SK-N-SH (cell line): ENCODE measurements at regions not wholly inside any gene's neighbourhood (a gene's known extent, or its start where the extent isn't known, plus 50 kb on each side); places are given as distances from the start of the nearest gene placed in this dataset.

Source experiments
- CTCF ChIA-PET: fragments of 300-600, 350-600 bp; formaldehyde crosslinking; extraction: SDS; loops from one replicate; lab custom pipeline; 2021; lab: Yijun Ruan, JAX
- POLR2A ChIA-PET: fragments of 350-600 bp; sonication (Branson Sonifier 250); formaldehyde crosslinking; extraction: SDS; loops from one replicate; lab custom pipeline; 2020; ENCODE audit warnings: antibody characterized with exemption, inconsistent platforms; lab: Yijun Ruan, JAX
- DNase-seq: peaks from one replicate; pipeline ENCODE4 v3.0.0; 2012
- H2AFZ ChIP-seq: fragments of 200-600 bp; sonication (generic); 2 replicates; pipeline ENCODE4 v1.8.1; 2016; ENCODE audit warnings: antibody characterized with exemption, mild to moderate bottlenecking, low read depth
- H3F3A ChIP-seq: fragments of 200-600 bp; sonication (generic); replicated peaks from 2 replicates; pipeline ENCODE3; 2016; ENCODE audit warnings: antibody characterized with exemption, mild to moderate bottlenecking; ENCODE audit not compliant: insufficient read depth
- H3K27ac ChIP-seq, 2 experiments: fragments of 200-500 bp in 1 of 2; fragments of 200-600 bp in 1 of 2; sonication (Bioruptor generic) in 1 of 2; sonication (generic), shearing (Covaris generic) in 1 of 2; 2 replicates each; pipeline versions ENCODE4 v1.5.1 to v1.6.1; 2014 to 2016; ENCODE audit warnings: low read depth in 2 of 2, inconsistent platforms in 1 of 2, low read length in 1 of 2, mild to moderate bottlenecking in 1 of 2, mixed read lengths in 1 of 2
- H3K27me3 ChIP-seq: fragments of 200-600 bp; sonication (generic), shearing (Covaris generic); 2 replicates; pipeline ENCODE4 v1.6.1; 2016; ENCODE audit warnings: mixed run types; ENCODE audit not compliant: insufficient read depth
- H3K36me3 ChIP-seq, 2 experiments: fragments of 200-500 bp in 1 of 2; fragments of 200-600 bp in 1 of 2; sonication (Bioruptor generic) in 1 of 2; sonication (generic) in 1 of 2; replicated peaks in 1 of 2; 2 replicates each; pipeline versions ENCODE3 to v1.5.1; 2014 to 2016; ENCODE audit warnings: low read length in 1 of 2, mild to moderate bottlenecking in 1 of 2; ENCODE audit not compliant: insufficient read depth in 2 of 2, control insufficient read depth in 1 of 2
- H3K4me1 ChIP-seq, 2 experiments: fragments of 200-500 bp in 1 of 2; fragments of 200-600 bp in 1 of 2; sonication (Bioruptor generic) in 1 of 2; sonication (generic), shearing (Covaris generic) in 1 of 2; 2 replicates each; pipeline versions ENCODE4 v1.5.1 to v1.6.1; 2014 to 2016; ENCODE audit warnings: low read depth in 1 of 2, low read length in 1 of 2, mixed run types in 1 of 2; ENCODE audit not compliant: insufficient read depth in 2 of 2, control insufficient read depth in 1 of 2
- H3K4me2 ChIP-seq: fragments of 200-600 bp; sonication (generic), shearing (Covaris generic); 2 replicates; pipeline ENCODE4 v1.6.1; 2017; ENCODE audit warnings: mixed run types
- H3K4me3 ChIP-seq, 2 experiments: fragments of 200-500 bp in 1 of 2; fragments of 200-600 bp in 1 of 2; sonication (Bioruptor generic) in 1 of 2; sonication (generic), shearing (Covaris generic) in 1 of 2; 2 replicates each; pipeline versions ENCODE4 v1.5.1 to v1.8.1; 2014 to 2016; ENCODE audit warnings: low read depth in 2 of 2, inconsistent platforms in 1 of 2, low read length in 1 of 2, mild to moderate bottlenecking in 1 of 2, mixed read lengths in 1 of 2, moderate library complexity in 1 of 2
- H3K79me2 ChIP-seq: fragments of 200-600 bp; sonication (generic); 2 replicates; pipeline ENCODE4 v1.8.1; 2017; ENCODE audit warnings: mild to moderate bottlenecking; ENCODE audit not compliant: insufficient read depth
- H3K9ac ChIP-seq: fragments of 200-600 bp; sonication (generic); 2 replicates; pipeline ENCODE4 v1.6.1; 2017; ENCODE audit warnings: mixed run types
- H3K9me2 ChIP-seq: fragments of 200-600 bp; sonication (generic); 2 replicates; pipeline ENCODE4 v1.6.1; 2017; ENCODE audit warnings: mixed run types
- H3K9me3 ChIP-seq: fragments of 200-600 bp; sonication (generic); 2 replicates; pipeline ENCODE4 v1.6.1; 2017; ENCODE audit warnings: mixed run types, mild to moderate bottlenecking, moderate library complexity
- H4K20me1 ChIP-seq: fragments of 200-600 bp; sonication (generic); 2 replicates; pipeline ENCODE4 v1.6.1; 2017; ENCODE audit warnings: mild to moderate bottlenecking, mixed run types; ENCODE audit not compliant: insufficient read depth
- ELF1 ChIP-seq: IDR thresholded peaks from 2 replicates; pipeline ENCODE4 v1.4.0; 2012
- EP300 ChIP-seq, 2 experiments: IDR thresholded peaks; 2 replicates each; pipeline versions ENCODE4 v1.4.0 to v1.6.1; 2012; ENCODE audit warnings: borderline replicate concordance in 1 of 2, low read depth in 1 of 2, low read length in 1 of 2
- EZH2phosphoT487 ChIP-seq: fragments of 200-600 bp; sonication (generic); IDR thresholded peaks from 2 replicates; pipeline ENCODE4 v1.6.1; 2017; ENCODE audit warnings: low read depth, mixed run types, mild to moderate bottlenecking, antibody characterized with exemption, moderate library complexity, borderline replicate concordance
- FOSL2 ChIP-seq: IDR thresholded peaks from 2 replicates; pipeline ENCODE4 v1.4.0; 2012; ENCODE audit warnings: low read depth, mild to moderate bottlenecking, moderate library complexity, borderline replicate concordance
- GABPA ChIP-seq: IDR thresholded peaks from 2 replicates; pipeline ENCODE4 v1.4.0; 2012; ENCODE audit warnings: low read depth, mild to moderate bottlenecking
- JUND ChIP-seq: IDR thresholded peaks from 2 replicates; pipeline ENCODE4 v1.4.0; 2012
- MXI1 ChIP-seq: IDR thresholded peaks from 2 replicates; pipeline ENCODE4 v1.6.1; 2012; ENCODE audit warnings: mild to moderate bottlenecking, low read depth, low read length, improper control_type of control experiment
- NFIC ChIP-seq: IDR thresholded peaks from 2 replicates; pipeline ENCODE4 v1.4.0; 2012; ENCODE audit warnings: borderline replicate concordance
- NRF1 ChIP-seq: IDR thresholded peaks from 2 replicates; pipeline ENCODE4 v1.6.1; 2012; ENCODE audit warnings: low read depth, mild to moderate bottlenecking, low read length
- RAD21 ChIP-seq: IDR thresholded peaks from 2 replicates; pipeline ENCODE4 v1.6.1; 2012; ENCODE audit warnings: mild to moderate bottlenecking, low read length
- RCOR1 ChIP-seq: fragments of 150-350 bp; IDR thresholded peaks from 2 replicates; pipeline ENCODE4 v1.6.1; 2017; ENCODE audit warnings: antibody characterized with exemption, low read length
- RFX5 ChIP-seq: IDR thresholded peaks from 2 replicates; pipeline ENCODE4 v1.6.1; 2012; ENCODE audit warnings: mild to moderate bottlenecking, improper control_type of control experiment, low read length
- RXRA ChIP-seq: IDR thresholded peaks from 2 replicates; pipeline ENCODE4 v1.4.0; 2012; ENCODE audit warnings: low read depth, mild to moderate bottlenecking, borderline replicate concordance
- SIN3A ChIP-seq: IDR thresholded peaks from 2 replicates; pipeline ENCODE4 v1.6.1; 2012; ENCODE audit warnings: low read depth, mild to moderate bottlenecking, low read length, moderate library complexity, borderline replicate concordance
- TEAD4 ChIP-seq: IDR thresholded peaks from 2 replicates; pipeline ENCODE4 v1.4.0; 2012; ENCODE audit warnings: mild to moderate bottlenecking, borderline replicate concordance; ENCODE audit not compliant: insufficient read depth
- WGBS: methylation state at CpG from one replicate; pipeline ENCODE4 v1.1.6; 2017; ENCODE audit warnings: low lambda C conversion rate; 5-methylcytosine and 5-hydroxymethylcytosine counted together
- TF ChIP-seq, protein P1 (sequence below): IDR thresholded peaks from 2 replicates; pipeline ENCODE4 v1.6.1; 2012; ENCODE audit warnings: mild to moderate bottlenecking, low read depth, low read length, moderate library complexity
- TF ChIP-seq, protein P2 (sequence below): IDR thresholded peaks from 2 replicates; pipeline ENCODE4 v1.4.0; 2012; ENCODE audit warnings: low read depth, borderline replicate concordance
- TF ChIP-seq, protein P3 (sequence below): IDR thresholded peaks from 2 replicates; pipeline ENCODE4; 2012
- TF ChIP-seq, protein P4 (sequence below): IDR thresholded peaks from 2 replicates; pipeline ENCODE4 v1.4.0; 2012; ENCODE audit warnings: low read depth, borderline replicate concordance
- TF ChIP-seq, protein P5 (sequence below): fragments of 150-350 bp; IDR thresholded peaks from 2 replicates; pipeline ENCODE4 v1.6.1; 2016; ENCODE audit warnings: mild to moderate bottlenecking, low read depth, low read length

DNA sequence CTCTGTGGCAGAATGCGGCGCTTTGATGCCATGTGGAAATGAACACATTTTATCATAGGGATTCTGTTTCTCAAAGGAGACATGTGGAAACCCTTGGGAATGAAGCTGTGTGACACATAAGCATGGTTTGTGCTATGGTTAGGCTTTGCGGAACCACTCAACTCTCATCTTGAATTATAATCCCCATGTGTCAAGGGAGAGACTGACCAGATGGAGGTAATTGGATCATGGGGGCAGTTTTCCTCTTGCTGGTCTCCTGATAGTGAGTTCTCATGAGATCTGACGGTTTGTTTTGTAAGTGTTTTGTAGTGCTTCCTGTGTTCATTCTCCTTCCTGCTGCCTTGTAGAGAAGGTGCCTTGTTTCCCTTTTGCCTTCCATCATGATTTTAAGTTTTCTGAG, 1109.2 kb upstream of the ALCAM start (continued):
- TF ChIP-seq, protein P1, sequence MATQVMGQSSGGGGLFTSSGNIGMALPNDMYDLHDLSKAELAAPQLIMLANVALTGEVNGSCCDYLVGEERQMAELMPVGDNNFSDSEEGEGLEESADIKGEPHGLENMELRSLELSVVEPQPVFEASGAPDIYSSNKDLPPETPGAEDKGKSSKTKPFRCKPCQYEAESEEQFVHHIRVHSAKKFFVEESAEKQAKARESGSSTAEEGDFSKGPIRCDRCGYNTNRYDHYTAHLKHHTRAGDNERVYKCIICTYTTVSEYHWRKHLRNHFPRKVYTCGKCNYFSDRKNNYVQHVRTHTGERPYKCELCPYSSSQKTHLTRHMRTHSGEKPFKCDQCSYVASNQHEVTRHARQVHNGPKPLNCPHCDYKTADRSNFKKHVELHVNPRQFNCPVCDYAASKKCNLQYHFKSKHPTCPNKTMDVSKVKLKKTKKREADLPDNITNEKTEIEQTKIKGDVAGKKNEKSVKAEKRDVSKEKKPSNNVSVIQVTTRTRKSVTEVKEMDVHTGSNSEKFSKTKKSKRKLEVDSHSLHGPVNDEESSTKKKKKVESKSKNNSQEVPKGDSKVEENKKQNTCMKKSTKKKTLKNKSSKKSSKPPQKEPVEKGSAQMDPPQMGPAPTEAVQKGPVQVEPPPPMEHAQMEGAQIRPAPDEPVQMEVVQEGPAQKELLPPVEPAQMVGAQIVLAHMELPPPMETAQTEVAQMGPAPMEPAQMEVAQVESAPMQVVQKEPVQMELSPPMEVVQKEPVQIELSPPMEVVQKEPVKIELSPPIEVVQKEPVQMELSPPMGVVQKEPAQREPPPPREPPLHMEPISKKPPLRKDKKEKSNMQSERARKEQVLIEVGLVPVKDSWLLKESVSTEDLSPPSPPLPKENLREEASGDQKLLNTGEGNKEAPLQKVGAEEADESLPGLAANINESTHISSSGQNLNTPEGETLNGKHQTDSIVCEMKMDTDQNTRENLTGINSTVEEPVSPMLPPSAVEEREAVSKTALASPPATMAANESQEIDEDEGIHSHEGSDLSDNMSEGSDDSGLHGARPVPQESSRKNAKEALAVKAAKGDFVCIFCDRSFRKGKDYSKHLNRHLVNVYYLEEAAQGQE: no peak
- TF ChIP-seq, all 33 proteins: peak for 0

DNA sequence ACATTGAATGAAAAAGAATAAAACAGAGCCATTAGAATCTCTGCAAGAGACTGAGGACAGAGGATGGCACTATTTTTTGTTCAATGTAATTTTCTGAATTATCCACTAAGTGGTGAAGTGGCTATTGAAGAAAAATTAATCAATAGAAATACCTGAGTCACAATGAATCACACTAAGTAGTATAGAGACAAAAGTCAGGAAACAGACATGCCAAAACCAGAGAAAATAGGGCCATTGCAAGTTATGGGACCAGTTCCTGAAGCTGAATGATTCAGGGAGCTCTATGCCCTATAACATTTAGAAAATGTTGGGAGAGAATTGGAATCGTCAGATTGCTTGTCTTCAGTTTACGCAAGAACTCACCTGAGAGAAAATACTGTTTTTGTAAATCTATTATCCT, 1103.2 kb upstream of the ALCAM start:
- Histone ChIP-seq H3K79me2 (no peaks in the 10 kb centered on the region), H3K9me3 (no peaks in the 10 kb centered on the region), H3K27me3 (no peaks in the 10 kb centered on the region), H3K4me1 (no peaks in the 10 kb centered on the region), H3K27ac (no peak overlapping the region), H3K9ac (no peak overlapping the region), H4K20me1 (no peaks in the 10 kb centered on the region), H3K36me3 (no peaks in the 10 kb centered on the region), H3K9me2 (no peaks in the 10 kb centered on the region), H3F3A (no peaks in the 10 kb centered on the region), H2AFZ (no peak overlapping the region), H3K4me3 (no peak overlapping the region), H3K4me2 (no peak overlapping the region)
- 94% methylated on average over 2 of the region's 2 CpGs for WGBS
- CTCF ChIA-PET: no interaction called here
- DNase-seq: no peak
- POLR2A ChIA-PET: no interaction called here
- TF ChIP-seq EZH2phosphoT487 (no peak), JUND (no peak), NRF1 (no peak), EP300 (IDR thresholded peaks at IDR 0.05; ENCODE audit: borderline replicate concordance in 1 of 2, low read depth in 1 of 2, low read length in 1 of 2) (no peak), FOSL2 (no peak), SIN3A (no peak), RCOR1 (no peak), NFIC (no peak), GABPA (no peak), TEAD4 (no peak), MXI1 (no peak), RAD21 (no peak), ELF1 (no peak), RFX5 (no peak), RXRA (no peak)
- TF ChIP-seq, protein P2, sequence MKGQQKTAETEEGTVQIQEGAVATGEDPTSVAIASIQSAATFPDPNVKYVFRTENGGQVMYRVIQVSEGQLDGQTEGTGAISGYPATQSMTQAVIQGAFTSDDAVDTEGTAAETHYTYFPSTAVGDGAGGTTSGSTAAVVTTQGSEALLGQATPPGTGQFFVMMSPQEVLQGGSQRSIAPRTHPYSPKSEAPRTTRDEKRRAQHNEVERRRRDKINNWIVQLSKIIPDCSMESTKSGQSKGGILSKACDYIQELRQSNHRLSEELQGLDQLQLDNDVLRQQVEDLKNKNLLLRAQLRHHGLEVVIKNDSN: no peak
- TF ChIP-seq, protein P3, sequence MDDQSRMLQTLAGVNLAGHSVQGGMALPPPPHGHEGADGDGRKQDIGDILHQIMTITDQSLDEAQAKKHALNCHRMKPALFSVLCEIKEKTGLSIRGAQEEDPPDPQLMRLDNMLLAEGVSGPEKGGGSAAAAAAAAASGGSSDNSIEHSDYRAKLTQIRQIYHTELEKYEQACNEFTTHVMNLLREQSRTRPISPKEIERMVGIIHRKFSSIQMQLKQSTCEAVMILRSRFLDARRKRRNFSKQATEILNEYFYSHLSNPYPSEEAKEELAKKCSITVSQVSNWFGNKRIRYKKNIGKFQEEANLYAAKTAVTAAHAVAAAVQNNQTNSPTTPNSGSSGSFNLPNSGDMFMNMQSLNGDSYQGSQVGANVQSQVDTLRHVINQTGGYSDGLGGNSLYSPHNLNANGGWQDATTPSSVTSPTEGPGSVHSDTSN: no peak
- TF ChIP-seq, protein P4, sequence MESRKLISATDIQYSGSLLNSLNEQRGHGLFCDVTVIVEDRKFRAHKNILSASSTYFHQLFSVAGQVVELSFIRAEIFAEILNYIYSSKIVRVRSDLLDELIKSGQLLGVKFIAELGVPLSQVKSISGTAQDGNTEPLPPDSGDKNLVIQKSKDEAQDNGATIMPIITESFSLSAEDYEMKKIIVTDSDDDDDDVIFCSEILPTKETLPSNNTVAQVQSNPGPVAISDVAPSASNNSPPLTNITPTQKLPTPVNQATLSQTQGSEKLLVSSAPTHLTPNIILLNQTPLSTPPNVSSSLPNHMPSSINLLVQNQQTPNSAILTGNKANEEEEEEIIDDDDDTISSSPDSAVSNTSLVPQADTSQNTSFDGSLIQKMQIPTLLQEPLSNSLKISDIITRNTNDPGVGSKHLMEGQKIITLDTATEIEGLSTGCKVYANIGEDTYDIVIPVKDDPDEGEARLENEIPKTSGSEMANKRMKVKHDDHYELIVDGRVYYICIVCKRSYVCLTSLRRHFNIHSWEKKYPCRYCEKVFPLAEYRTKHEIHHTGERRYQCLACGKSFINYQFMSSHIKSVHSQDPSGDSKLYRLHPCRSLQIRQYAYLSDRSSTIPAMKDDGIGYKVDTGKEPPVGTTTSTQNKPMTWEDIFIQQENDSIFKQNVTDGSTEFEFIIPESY: no peak
- TF ChIP-seq, protein P5, sequence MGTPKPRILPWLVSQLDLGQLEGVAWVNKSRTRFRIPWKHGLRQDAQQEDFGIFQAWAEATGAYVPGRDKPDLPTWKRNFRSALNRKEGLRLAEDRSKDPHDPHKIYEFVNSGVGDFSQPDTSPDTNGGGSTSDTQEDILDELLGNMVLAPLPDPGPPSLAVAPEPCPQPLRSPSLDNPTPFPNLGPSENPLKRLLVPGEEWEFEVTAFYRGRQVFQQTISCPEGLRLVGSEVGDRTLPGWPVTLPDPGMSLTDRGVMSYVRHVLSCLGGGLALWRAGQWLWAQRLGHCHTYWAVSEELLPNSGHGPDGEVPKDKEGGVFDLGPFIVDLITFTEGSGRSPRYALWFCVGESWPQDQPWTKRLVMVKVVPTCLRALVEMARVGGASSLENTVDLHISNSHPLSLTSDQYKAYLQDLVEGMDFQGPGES: no peak
- TF ChIP-seq, protein P1: no peak
